SKM-1 treated with dmso at 0.1 percent for 144 hours (cell line): ENCODE measurements at regions not wholly inside any gene's neighbourhood (a gene's known extent, or its start where the extent isn't known, plus 50 kb on each side); places are given as distances from the start of the nearest gene placed in this dataset.
A peak's percentile ranks its signal among the peaks of the same experiment; 100 is the strongest.
"Not testable (repeated sequence)": the region's sequence is repeated elsewhere in the genome, so short reads cannot be mapped to it uniquely, and the experiment has no call there.

ENCODE experiments used
- DNase-seq: peaks from one replicate; lab custom pipeline; 2025; ENCODE audit not compliant: unreplicated experiment; lab: John Stamatoyannopoulos, UW

GRCh38 chr18:73151086-73151485 is 283.3 kb upstream of the NETO1 start:
- DNase-seq = no peak

GRCh38 chr18:73150199-73150598 is 282.4 kb upstream of the NETO1 start:
- no peak for DNase-seq

- DNase-seq = no peak
These were observed 279.8 kb upstream of the NETO1 start for GRCh38 chr18:73147590-73147989.

GRCh38 chr18:73144030-73144429 is 276.2 kb upstream of the NETO1 start:
- no peak for DNase-seq

- peak; percentile 10 for DNase-seq
These were observed 268.3 kb upstream of the NETO1 start for GRCh38 chr18:73136134-73136533.

- DNase-seq = no peak
These were observed 256.4 kb upstream of the NETO1 start for GRCh38 chr18:73124175-73124574.

GRCh38 chr18:73121207-73121606 is 253.4 kb upstream of the NETO1 start:
- DNase-seq = no peak

- DNase-seq = no peak
These were observed 252.8 kb upstream of the NETO1 start for GRCh38 chr18:73120626-73121025.

GRCh38 chr18:73119574-73119973 is 251.8 kb upstream of the NETO1 start:
- peak; percentile 84 for DNase-seq

- peak; percentile 66 for DNase-seq
These were observed 250.5 kb upstream of the NETO1 start for GRCh38 chr18:73118121-73118816.

- no peak for DNase-seq
These were observed 242.5 kb upstream of the NETO1 start for GRCh38 chr18:73110307-73110706.

GRCh38 chr18:73101977-73102376 is 234.2 kb upstream of the NETO1 start:
- no peak for DNase-seq

- DNase-seq = not testable (repeated sequence)
These were observed 233.7 kb upstream of the NETO1 start for GRCh38 chr18:73101491-73101890.

- no peak for DNase-seq
These were observed 232.0 kb upstream of the NETO1 start for GRCh38 chr18:73099759-73100158.

- DNase-seq = no peak
These were observed 226.0 kb upstream of the NETO1 start for GRCh38 chr18:73093687-73094250.

GRCh38 chr18:73088445-73088844 is 220.7 kb upstream of the NETO1 start:
- no peak for DNase-seq

GRCh38 chr18:73087282-73087977 is 219.6 kb upstream of the NETO1 start:
- DNase-seq = no peak

GRCh38 chr18:73079920-73080319 is 212.1 kb upstream of the NETO1 start:
- DNase-seq = peak; percentile 52

- no peak for DNase-seq
These were observed 193.0 kb upstream of the NETO1 start for GRCh38 chr18:73060666-73061288.

- DNase-seq = no peak
These were observed 191.5 kb upstream of the NETO1 start for GRCh38 chr18:73059280-73059679.

GRCh38 chr18:73047688-73048087 is 179.9 kb upstream of the NETO1 start:
- DNase-seq = peak; percentile 17

GRCh38 chr18:73045037-73045436 is 177.2 kb upstream of the NETO1 start:
- no peak for DNase-seq
